H1 (cell line): ENCODE measurements at regions not wholly inside any gene's neighbourhood (a gene's known extent, or its start where the extent isn't known, plus 50 kb on each side); places are given as distances from the start of the nearest gene placed in this dataset.

Experiments
- ATF3 ChIP-seq: IDR thresholded peaks from 2 replicates; pipeline ENCODE4 v1.6.1; 2011; ENCODE audit warnings: low read depth, mild to moderate bottlenecking, low read length; ENCODE audit not compliant: insufficient read depth
- CHD7 ChIP-seq: fragments of 300-600 bp; sonication (generic); IDR thresholded peaks from 2 replicates; pipeline ENCODE4 v1.7.1; 2012; ENCODE audit warnings: low read length, moderate library complexity, mild to moderate bottlenecking, inconsistent platforms; ENCODE audit not compliant: insufficient replicate concordance

- TF ChIP-seq CHD7 (no peak), ATF3 (no peak)
Observed at GRCh38 chr12:40587421-40587820, 104.8 kb upstream of the CNTN1 start (continued).
